Activated CD4-positive, alpha-beta T cell treated with anti-CD3 and anti-CD28 coated beads, Interleukin-10, Interleukin-2, amounts not matched to agents 100 ng/mL and 50 ng/mL, durations not matched to agents 16 hours and 8 hours (primary cell): ENCODE measurements at regions not wholly inside any gene's neighbourhood (a gene's known extent, or its start where the extent isn't known, plus 50 kb on each side); places are given as distances from the start of the nearest gene placed in this dataset.

Experiments
- DNase-seq: peaks from one replicate; pipeline ENCODE4 v3.0.0-alpha.2; 2020

- no peak for DNase-seq
Observed at GRCh38 chr12:131346555-131347344, 364.1 kb upstream of the SFSWAP start.

GRCh38 chr12:131347345-131347714 lies 363.6 kb upstream of the SFSWAP start:
- DNase-seq: no peak

GRCh38 chr12:131347732-131348131 lies 363.2 kb upstream of the SFSWAP start:
- DNase-seq: no peak

GRCh38 chr12:131348231-131348630 lies 362.7 kb upstream of the SFSWAP start:
- DNase-seq: no peak

GRCh38 chr12:131348646-131349045 lies 362.2 kb upstream of the SFSWAP start:
- DNase-seq: no peak

- DNase-seq: no peak
Observed at GRCh38 chr12:131349397-131350127, 361.3 kb upstream of the SFSWAP start.

GRCh38 chr12:131350943-131351318 lies 360.0 kb upstream of the SFSWAP start:
- no peak for DNase-seq

- peak; percentile 9 for DNase-seq
Observed at GRCh38 chr12:131351319-131352028, 359.4 kb upstream of the SFSWAP start.

GRCh38 chr12:131352296-131352900 lies 358.5 kb upstream of the SFSWAP start:
- no peak for DNase-seq

GRCh38 chr12:131353376-131353775 lies 357.5 kb upstream of the SFSWAP start:
- DNase-seq: no peak

- DNase-seq: no peak
Observed at GRCh38 chr12:131353826-131354225, 357.1 kb upstream of the SFSWAP start.

GRCh38 chr12:131355361-131356245 lies 355.3 kb upstream of the SFSWAP start:
- no peak for DNase-seq

GRCh38 chr12:131356485-131357184 lies 354.3 kb upstream of the SFSWAP start:
- DNase-seq: no peak

GRCh38 chr12:131357185-131357747 lies 353.6 kb upstream of the SFSWAP start:
- no peak for DNase-seq

- no peak for DNase-seq
Observed at GRCh38 chr12:131357920-131358319, 353.0 kb upstream of the SFSWAP start.

- no peak for DNase-seq
Observed at GRCh38 chr12:131362291-131363211, 348.3 kb upstream of the SFSWAP start.

- no peak for DNase-seq
Observed at GRCh38 chr12:131363393-131363792, 347.5 kb upstream of the SFSWAP start.

- DNase-seq: no peak
Observed at GRCh38 chr12:131363841-131364495, 346.9 kb upstream of the SFSWAP start.
